Memory B cell (primary cell): ENCODE measurements at regions not wholly inside any gene's neighbourhood (a gene's known extent, or its start where the extent isn't known, plus 50 kb on each side); places are given as distances from the start of the nearest gene placed in this dataset.

ENCODE experiments used
- ATAC-seq: fragments of 150-1000 bp; cut with Tn5 transposase; 2 replicates; pipeline ENCODE4 v1.10.0; 2021; ENCODE audit warnings: low read depth, mild to moderate bottlenecking, moderate library complexity
- DNase-seq, 2 donors: peaks; one replicate each; pipeline ENCODE4 v3.0.0; 2022; ENCODE audit warnings: low spot score in 2 of 2
- H3K27ac Mint-ChIP-seq: one replicate; pipeline ENCODE4 v1.8.0; 2022; ENCODE audit warnings: mild to moderate bottlenecking, moderate library complexity, mixed read lengths
- H3K27me3 Mint-ChIP-seq: one replicate; pipeline ENCODE4 v1.8.0; 2022; ENCODE audit warnings: mixed read lengths
- H3K36me3 Mint-ChIP-seq: one replicate; pipeline ENCODE4 v1.8.0; 2022; ENCODE audit warnings: mild to moderate bottlenecking, mixed read lengths
- H3K4me1 Mint-ChIP-seq: one replicate; pipeline ENCODE4 v1.8.0; 2022; ENCODE audit warnings: mixed read lengths
- H3K4me3 Mint-ChIP-seq: one replicate; pipeline ENCODE4 v1.8.0; 2022; ENCODE audit warnings: mild to moderate bottlenecking, moderate library complexity, mixed read lengths
- H3K9me3 Mint-ChIP-seq: one replicate; pipeline ENCODE4 v1.8.0; 2022; ENCODE audit warnings: mixed read lengths

DNA sequence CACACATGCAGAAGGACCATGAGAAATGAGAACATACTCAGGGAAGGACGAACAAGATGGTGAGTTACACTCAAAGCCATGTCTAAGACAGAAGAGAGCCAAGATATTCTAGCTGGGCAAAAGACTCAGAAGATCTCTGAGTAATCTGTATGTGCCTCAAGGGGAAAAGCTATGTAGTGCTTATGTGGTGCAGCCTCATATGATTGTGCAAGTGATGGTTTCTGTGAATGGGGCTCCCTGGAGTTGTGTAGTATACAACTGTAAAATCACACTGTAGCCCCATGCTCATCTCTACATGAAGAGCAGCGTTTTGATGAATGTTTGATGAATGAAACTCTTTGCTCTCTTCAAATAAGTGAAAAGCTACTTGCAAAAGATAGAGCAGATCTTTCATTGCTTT lies 57.5 kb downstream of the OSR1 start:
- peaks cover 7% of the 10 kb centered on the region for H3K36me3 Mint-ChIP-seq
- H3K27me3 Mint-ChIP-seq, result peaks cover 3% of the 10 kb centered on the region
- H3K9me3 Mint-ChIP-seq, result no peaks in the 10 kb centered on the region
- no peaks in the 10 kb centered on the region for H3K4me1 Mint-ChIP-seq
- DNase-seq (no peak), ATAC-seq (no peak)
- no peak overlapping the region for H3K27ac Mint-ChIP-seq
- no peak overlapping the region for H3K4me3 Mint-ChIP-seq

DNA sequence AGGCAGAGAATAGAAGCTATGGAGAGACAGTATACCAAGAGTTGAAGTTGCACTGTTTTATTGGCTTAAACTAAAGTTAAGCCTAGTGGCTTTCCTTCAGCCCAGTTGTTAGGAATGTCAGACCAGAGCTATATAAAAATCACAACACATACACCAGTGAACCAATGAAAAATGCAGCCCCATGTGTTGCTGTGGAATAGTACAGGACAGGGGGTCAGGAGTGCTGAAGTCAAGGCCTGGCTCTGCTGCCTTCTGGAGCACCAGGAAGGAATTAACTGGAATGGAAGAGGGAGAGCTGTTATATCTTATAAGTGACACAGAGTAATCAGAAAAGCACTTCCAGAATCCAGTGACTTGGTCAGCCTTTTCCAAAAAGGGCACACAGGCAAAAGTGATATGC lies 58.9 kb downstream of the OSR1 start:
- ATAC-seq, result no peak
- H3K27ac Mint-ChIP-seq, result no peak overlapping the region

DNA sequence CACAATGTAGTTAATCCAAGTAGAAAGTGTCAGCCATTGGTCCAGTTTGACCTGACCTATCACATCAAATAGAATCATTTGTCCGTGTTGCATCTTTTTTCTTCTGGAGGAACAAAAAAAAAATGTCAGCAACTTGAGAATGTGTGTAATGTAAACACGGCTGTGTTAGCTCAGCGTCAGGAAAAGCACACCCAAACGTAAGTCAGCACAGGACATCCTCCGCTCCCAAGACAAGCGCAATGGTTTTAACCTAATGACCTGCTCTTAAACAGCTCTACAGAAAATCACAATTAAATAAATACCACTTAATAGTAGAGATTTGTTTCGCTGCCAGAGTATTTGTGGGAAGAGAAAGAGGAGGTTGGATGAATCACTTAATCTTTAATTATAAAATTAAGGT lies 59.4 kb downstream of the OSR1 start:
- Mint-ChIP-seq H3K27ac (no peak overlapping the region), H3K4me3 (no peak overlapping the region), H3K36me3 (no peaks in the 10 kb centered on the region), H3K4me1 (no peaks in the 10 kb centered on the region), H3K9me3 (no peaks in the 10 kb centered on the region), H3K27me3 (peaks cover 1% of the 10 kb centered on the region)
- no peak for DNase-seq
- ATAC-seq, result no peak

More for the DNA sequence above, 58.9 kb downstream of the OSR1 start:
- DNase-seq, result no peak
- H3K36me3 Mint-ChIP-seq, result no peaks in the 10 kb centered on the region
- no peak overlapping the region for H3K4me3 Mint-ChIP-seq
- H3K4me1 Mint-ChIP-seq, result no peaks in the 10 kb centered on the region
- no peaks in the 10 kb centered on the region for H3K9me3 Mint-ChIP-seq
- H3K27me3 Mint-ChIP-seq, result peaks cover 1% of the 10 kb centered on the region

DNA sequence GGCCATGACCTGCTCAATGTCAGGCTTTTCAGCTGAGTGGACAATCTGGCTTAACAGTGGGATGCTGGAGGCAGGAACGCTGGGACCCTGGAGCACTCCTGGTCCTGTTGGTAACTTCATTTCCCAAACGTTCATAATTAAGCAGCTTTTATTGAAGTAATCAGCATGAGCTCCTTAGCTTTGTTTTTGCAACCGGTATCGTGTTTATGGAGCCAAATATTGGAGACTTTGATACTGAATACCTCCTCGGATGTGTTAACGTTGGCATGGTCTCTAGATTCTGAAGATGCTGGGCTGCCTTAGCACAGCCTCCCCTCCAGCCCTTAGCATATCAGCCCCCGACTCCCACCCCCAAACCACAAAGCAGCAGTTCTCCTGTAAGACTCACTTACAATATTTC lies 60.7 kb downstream of the OSR1 start:
- ATAC-seq (no peak), DNase-seq (no peak)
- Mint-ChIP-seq H3K4me1 (no peaks in the 10 kb centered on the region), H3K27me3 (no peaks in the 10 kb centered on the region), H3K36me3 (no peaks in the 10 kb centered on the region), H3K27ac (no peak overlapping the region), H3K4me3 (no peak overlapping the region), H3K9me3 (no peaks in the 10 kb centered on the region)

DNA sequence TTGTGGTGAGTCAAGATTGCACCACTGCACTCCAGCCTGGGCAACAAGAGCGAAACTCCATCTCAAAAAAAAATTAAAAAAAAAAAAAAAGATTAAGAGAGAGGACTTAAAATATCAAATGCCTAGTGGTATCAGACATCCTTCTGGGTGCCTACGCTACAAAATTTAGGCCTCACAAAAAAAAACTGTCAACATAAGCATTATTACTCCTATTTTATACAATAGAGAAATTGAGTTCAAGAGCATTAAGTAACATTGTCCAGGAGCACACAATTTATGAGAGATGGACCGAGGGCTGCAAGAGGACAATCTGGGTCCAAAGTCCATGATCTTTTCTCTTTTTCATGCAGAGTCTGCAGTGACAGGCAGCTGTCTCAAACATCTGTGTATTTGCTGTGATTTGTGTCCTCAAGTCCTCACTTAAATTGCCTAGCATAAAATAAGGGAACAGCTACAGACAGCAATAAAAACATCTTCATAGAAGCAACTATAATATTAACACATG lies 62.4 kb downstream of the OSR1 start:
- Mint-ChIP-seq H3K9me3 (no peaks in the 10 kb centered on the region), H3K27ac (no peak overlapping the region)

DNA sequence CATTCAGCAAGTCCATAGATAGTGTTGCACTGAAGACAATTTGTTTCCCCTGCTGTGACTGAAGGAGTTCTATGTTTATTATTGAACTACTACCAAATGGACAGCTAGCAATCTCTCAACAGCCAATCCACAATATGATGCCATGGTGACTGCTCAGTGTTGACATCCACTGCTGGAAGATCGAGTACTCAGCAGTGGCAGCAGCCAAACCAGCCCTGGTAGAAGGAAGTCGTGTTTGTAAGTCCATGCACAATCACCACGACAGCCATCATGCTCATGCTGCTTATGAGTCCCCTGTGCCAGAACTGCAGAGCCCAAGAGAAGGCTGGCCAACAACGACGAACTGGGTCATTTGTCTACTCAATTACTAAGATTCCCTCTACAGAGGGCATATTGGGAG lies 66.4 kb downstream of the OSR1 start:
- no peaks in the 10 kb centered on the region for H3K9me3 Mint-ChIP-seq
- no peaks in the 10 kb centered on the region for H3K36me3 Mint-ChIP-seq
- H3K27me3 Mint-ChIP-seq, result no peaks in the 10 kb centered on the region
- H3K4me3 Mint-ChIP-seq, result no peak overlapping the region
- DNase-seq (no peak), ATAC-seq (no peak)
- H3K4me1 Mint-ChIP-seq, result no peaks in the 10 kb centered on the region
- H3K27ac Mint-ChIP-seq, result no peak overlapping the region

More for the DNA sequence above, 62.4 kb downstream of the OSR1 start:
- Mint-ChIP-seq H3K4me1 (no peaks in the 10 kb centered on the region), H3K27me3 (no peaks in the 10 kb centered on the region), H3K4me3 (no peak overlapping the region), H3K36me3 (no peaks in the 10 kb centered on the region)
- no peak for ATAC-seq
- DNase-seq, result no peak

DNA sequence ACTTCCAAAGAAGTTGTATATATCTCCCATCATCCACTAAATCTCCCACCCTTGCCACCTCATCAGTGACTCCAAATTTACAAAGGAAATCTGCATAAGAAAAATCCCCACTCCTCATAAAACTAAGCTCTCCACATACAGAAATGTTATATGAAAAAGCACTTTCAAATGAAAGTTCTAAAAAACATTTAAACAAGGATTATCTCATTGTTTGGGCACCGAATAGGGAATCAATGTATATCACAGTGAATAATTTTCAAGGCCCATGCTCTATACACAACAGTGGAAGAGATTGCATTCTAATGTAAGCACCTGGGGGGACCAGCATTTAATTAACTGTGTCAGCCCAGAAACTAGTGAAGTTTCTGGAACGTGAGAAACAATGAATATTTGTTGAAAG lies 70.1 kb downstream of the OSR1 start:
- ATAC-seq (no peak), DNase-seq (no peak)
- H3K27ac Mint-ChIP-seq, result no peak overlapping the region
- H3K9me3 Mint-ChIP-seq, result no peaks in the 10 kb centered on the region
- H3K4me1 Mint-ChIP-seq, result no peaks in the 10 kb centered on the region
- H3K4me3 Mint-ChIP-seq, result no peak overlapping the region
- peaks cover 9% of the 10 kb centered on the region for H3K36me3 Mint-ChIP-seq
- no peaks in the 10 kb centered on the region for H3K27me3 Mint-ChIP-seq

DNA sequence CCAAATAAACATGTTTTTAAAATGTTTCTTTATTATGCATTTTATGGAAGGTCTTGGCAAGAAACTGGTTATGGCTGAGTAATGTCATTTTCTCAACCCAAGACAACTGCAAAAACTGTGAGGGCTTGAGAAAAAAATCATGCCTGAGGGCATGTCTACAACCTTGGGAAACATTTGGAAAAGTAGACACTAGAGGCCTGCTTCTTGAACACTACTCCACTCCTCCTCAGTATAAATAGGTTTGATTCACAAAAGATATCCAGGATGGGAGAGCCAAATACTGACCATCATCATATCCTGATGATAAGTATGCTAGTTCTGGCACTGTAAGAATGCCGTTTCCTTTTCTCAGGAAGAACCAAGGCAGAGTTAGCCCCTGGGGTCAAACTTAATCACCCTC lies 71.1 kb downstream of the OSR1 start:
- Mint-ChIP-seq H3K9me3 (peaks cover 4% of the 10 kb centered on the region), H3K4me3 (no peak overlapping the region), H3K36me3 (peaks cover 13% of the 10 kb centered on the region), H3K27me3 (peaks cover 3% of the 10 kb centered on the region), H3K4me1 (peaks cover 3% of the 10 kb centered on the region), H3K27ac (no peak overlapping the region)
- no peak for DNase-seq
- ATAC-seq, result no peak

DNA sequence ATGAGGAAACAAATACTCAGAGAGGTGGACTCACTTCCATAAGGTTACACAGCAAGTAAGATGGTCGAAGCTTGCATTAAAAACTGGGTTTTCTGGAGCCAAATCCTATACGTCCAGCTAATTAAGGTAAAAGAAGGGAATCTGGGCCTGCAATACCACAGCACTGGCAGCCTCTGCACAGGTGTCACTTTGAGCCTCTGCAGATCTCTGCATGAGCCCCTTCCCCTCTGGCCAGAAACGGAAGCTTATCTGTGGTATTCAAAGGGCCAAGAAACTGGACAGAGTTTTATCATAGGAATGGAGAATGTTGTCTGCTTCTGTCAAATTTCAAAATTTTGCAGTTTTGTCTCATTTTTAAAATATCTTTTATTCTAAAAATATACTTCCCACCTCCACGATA lies 76.1 kb downstream of the OSR1 start:
- ATAC-seq, result no peak
- DNase-seq, result no peak
- H3K9me3 Mint-ChIP-seq, result peaks cover 7% of the 10 kb centered on the region
- peaks cover 6% of the 10 kb centered on the region for H3K27me3 Mint-ChIP-seq
- no peak overlapping the region for H3K4me3 Mint-ChIP-seq
- H3K4me1 Mint-ChIP-seq, result peaks cover 3% of the 10 kb centered on the region
- H3K36me3 Mint-ChIP-seq, result peaks cover 20% of the 10 kb centered on the region
- H3K27ac Mint-ChIP-seq, result no peak overlapping the region

DNA sequence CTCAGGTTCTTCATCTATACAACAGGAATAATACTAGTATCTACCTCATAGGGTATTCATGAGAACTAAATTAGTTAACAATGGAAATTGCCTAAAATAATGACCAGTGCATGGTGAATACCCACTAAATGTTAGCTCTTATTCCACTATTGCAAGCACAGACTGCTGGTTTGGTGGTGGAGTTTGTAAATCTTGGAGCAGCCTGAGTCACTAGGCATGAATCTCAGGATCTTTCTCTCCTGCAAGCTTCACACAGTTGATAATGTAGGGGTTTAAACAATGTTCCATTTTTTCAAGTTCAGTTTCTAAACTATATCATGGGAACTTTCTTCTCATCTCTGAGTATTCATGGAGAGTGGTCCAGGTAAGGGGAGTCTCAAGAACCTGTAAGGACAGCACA lies 84.0 kb downstream of the OSR1 start:
- DNase-seq (no peak), ATAC-seq (no peak)
- Mint-ChIP-seq H3K4me1 (no peaks in the 10 kb centered on the region), H3K9me3 (no peaks in the 10 kb centered on the region), H3K27ac (no peak overlapping the region), H3K4me3 (no peak overlapping the region), H3K27me3 (no peaks in the 10 kb centered on the region), H3K36me3 (no peaks in the 10 kb centered on the region)

DNA sequence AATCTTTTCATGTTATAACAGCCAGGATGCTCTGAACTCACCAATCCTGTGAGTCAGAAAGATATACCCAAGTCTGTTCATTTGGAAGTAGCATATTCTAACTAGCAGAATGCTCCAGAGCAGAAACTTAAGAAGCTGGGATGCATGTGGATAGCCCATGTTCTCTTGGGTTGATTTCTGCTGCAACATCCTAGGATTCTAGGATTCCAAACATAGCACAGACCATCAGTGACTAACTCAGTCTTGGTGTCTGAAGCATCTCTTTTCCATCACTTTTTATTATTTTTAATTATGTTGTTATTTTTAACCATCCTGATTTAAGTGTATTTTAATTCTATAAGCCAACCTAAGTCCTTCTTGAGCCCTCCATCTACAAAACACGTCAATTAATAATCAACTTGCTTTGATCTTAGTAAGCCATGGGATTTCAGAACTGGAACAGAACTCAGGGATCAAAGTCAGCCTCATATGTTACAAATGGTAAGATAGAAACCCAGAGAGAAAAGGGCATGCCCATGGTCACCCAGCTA lies 85.4 kb downstream of the OSR1 start:
- Mint-ChIP-seq H3K4me1 (no peaks in the 10 kb centered on the region), H3K27me3 (no peaks in the 10 kb centered on the region), H3K4me3 (no peak overlapping the region), H3K27ac (no peak overlapping the region), H3K36me3 (no peaks in the 10 kb centered on the region), H3K9me3 (peaks cover 1% of the 10 kb centered on the region)
- ATAC-seq (no peak), DNase-seq (no peak)

DNA sequence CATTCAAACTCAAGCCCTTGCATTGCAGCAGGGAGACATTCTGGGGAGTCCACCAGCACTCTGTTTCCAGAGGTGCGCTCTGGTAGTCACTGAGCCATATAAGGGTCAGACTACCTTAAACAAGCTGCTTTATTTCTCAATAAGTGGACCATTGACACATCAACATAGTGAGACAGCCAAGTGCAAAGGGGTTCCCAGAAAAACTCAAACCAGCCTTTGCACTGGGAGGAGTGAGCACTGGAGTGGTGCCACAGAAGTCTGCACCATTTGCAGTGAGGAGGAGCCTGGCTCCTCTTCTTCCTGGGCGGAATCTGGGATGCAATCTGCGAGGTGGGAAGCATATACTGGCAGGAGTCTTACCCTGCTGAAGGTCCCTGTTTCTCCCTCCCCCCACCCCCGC lies 86.4 kb downstream of the OSR1 start:
- Mint-ChIP-seq H3K27me3 (no peaks in the 10 kb centered on the region), H3K4me3 (no peak overlapping the region), H3K9me3 (peaks cover 1% of the 10 kb centered on the region), H3K36me3 (no peaks in the 10 kb centered on the region), H3K4me1 (no peaks in the 10 kb centered on the region), H3K27ac (no peak overlapping the region)
- ATAC-seq (no peak), DNase-seq (no peak)

DNA sequence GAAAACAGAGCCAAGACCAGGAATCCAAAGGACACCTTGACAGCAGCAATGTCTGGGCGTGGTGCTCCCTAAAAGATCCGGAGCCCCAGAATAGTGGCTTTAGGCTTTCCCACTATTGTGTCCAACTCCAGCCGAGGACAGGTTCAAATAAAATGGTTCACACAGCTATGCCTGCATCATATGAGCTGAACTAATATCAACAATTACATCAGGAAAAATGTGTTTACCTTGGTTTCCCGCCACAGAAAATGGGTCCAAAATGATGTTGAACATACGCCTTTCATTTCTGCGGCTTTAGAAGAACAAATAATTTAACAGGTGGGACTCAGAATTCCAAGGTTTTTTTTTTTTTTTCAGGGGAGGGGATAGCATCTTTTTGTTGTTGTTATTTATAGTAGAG lies 93.6 kb downstream of the OSR1 start:
- Mint-ChIP-seq H3K36me3 (peaks cover 1% of the 10 kb centered on the region), H3K4me3 (no peak overlapping the region), H3K27me3 (peaks cover 4% of the 10 kb centered on the region), H3K9me3 (peaks cover 1% of the 10 kb centered on the region), H3K4me1 (no peaks in the 10 kb centered on the region), H3K27ac (no peak overlapping the region)
- DNase-seq (no peak), ATAC-seq (no peak)

DNA sequence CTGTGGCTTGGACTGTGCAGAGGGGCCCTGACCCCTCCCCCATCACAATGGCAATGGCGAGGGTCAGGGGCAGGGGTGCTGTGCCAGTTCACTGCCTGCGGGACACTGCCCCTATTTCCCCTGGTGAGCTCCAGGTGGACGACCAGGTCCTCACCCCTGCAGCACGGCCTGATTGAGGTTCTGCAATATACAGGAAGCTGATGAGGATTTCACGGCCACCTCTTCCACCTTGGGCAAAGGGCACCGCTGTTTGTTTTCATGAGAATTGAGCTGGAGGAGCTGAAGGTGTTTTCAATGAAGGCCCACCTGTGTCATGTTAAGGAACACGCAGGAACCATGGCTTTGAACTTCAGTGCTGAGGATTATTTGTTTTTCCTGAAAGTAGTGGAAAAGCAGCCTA lies 96.3 kb downstream of the OSR1 start:
- DNase-seq, result no peak

DNA sequence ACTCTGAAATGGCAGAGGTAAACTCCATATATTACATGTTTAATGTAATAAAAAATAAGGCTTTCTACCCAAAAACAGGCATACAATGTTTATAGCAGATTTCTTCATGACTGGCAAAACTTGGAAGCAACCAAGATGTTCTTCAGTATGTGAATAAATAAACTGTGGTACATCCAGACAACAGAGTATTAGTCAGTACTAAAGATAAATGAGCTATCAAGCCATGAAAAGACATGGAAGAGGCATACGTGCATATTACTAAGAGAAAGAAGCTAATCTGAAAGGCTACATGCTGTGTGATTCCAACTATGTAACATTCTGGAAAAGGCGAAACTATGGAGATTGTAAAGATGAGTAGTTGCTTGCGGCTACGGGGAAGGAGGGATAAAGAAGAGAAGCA lies 97.4 kb downstream of the OSR1 start:
- Mint-ChIP-seq H3K4me1 (no peaks in the 10 kb centered on the region), H3K36me3 (peaks cover 3% of the 10 kb centered on the region), H3K27me3 (peaks cover 4% of the 10 kb centered on the region), H3K4me3 (no peak overlapping the region), H3K9me3 (peaks cover 5% of the 10 kb centered on the region), H3K27ac (no peak overlapping the region)
- DNase-seq (no peak), ATAC-seq (no peak)

More for the DNA sequence above, 96.3 kb downstream of the OSR1 start:
- no peak for ATAC-seq
- Mint-ChIP-seq H3K27ac (no peak overlapping the region), H3K4me1 (no peaks in the 10 kb centered on the region), H3K4me3 (no peak overlapping the region), H3K27me3 (peaks cover 4% of the 10 kb centered on the region), H3K9me3 (peaks cover 5% of the 10 kb centered on the region), H3K36me3 (peaks cover 3% of the 10 kb centered on the region)
